ENCODE measurements at regions not wholly inside any gene's neighbourhood (a gene's known extent, or its start where the extent isn't known, plus 50 kb on each side); places are given as distances from the start of the nearest gene placed in this dataset.
"Not testable (repeated sequence)": the region's sequence is repeated elsewhere in the genome, so short reads cannot be mapped to it uniquely, and the experiment has no call there.

DNA sequence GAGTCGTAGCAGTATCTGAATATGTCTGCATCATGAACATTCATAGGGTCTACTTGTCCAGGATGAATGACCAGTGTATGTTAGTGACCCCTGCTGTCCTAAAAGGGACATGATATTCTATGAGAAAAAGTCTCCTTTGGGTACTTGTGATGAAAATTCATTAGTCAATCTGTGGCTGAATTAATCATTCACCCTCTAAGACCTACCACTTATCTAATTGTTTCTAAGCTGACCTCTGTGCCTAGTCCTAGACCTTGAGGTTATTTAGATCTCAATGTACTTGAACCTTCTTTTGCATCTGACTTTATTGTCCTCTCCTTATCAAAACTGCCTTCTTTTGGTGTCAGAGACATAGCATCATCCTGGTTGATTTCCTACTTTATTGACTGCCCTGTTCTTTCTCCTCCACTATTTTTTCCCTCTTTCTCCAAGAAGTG lies 799.3 kb downstream of the DIPK2A start:
- no peak for DNase-seq

GRCh38 chr3:144771381-144771870 lies 799.8 kb downstream of the DIPK2A start:
- DNase-seq = no peak

- no peak for DNase-seq
Observed at GRCh38 chr3:144772372-144772771, 800.7 kb downstream of the DIPK2A start.

- DNase-seq = no peak
Observed at GRCh38 chr3:144773350-144773749, 801.7 kb downstream of the DIPK2A start.

DNA sequence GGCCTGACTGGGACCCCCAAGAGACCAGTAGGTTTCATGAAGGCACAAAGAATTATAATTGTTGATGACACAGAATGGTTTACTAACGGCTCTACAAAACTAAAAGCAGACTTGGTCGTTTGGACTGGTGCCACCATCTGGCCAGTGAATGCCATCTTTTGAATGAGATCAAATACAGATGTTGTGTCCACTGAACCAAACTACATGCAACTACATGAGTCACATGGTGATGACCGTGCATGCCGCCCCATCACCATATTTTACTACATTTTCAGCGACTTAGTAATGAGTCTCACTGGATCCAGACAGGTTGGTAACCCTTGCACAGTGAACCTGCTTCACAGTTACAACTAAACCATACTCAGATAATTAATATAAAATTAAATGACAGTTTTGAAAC lies 803.3 kb downstream of the DIPK2A start:
- DNase-seq = no peak

GRCh38 chr3:144775551-144775950 lies 803.9 kb downstream of the DIPK2A start:
- no peak for DNase-seq

- no peak for DNase-seq
Observed at GRCh38 chr3:144777906-144778305, 806.3 kb downstream of the DIPK2A start.

- DNase-seq = no peak
Observed at GRCh38 chr3:144791034-144791433, 819.4 kb downstream of the DIPK2A start.

DNA sequence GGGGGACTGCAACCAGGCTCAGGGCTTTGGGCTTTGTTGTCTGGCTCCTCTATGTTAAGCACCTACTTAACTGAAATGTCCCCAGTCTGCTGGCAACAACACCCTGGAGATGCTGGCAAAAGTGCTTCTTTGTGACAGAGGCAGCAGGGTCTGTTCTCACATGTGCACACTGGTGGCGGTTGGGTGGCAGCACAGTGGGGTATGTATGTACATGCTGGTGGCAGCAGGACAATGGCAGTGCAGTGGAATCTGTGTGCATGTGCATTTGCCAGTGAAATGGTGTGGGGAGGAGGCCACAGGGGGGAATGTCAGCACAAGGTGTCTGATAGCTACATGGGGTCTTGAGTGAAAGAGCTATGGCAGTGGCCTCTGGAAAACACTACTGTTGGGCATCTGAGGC lies 830.3 kb downstream of the DIPK2A start:
- no peak for DNase-seq

DNA sequence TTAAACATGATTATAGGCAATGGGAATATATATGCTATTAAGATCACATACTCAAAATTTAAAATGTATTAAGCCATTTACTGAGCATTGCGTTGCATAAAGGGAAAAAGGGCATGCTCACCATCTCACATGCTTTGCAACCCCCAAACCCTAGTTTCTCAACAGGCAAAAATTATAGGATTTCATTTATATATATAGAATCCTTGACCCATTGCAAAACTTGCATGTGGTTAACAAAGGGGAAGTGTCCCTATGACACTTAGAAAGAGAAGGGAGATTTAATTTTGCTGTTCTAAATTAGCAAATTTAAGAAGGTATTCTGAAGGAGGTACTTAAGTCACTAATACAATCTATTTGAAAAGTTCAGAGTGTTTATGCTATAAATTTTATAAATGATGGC lies 837.8 kb downstream of the DIPK2A start:
- no peak for DNase-seq

GRCh38 chr3:144810160-144810559 lies 838.5 kb downstream of the DIPK2A start:
- DNase-seq = no peak

DNA sequence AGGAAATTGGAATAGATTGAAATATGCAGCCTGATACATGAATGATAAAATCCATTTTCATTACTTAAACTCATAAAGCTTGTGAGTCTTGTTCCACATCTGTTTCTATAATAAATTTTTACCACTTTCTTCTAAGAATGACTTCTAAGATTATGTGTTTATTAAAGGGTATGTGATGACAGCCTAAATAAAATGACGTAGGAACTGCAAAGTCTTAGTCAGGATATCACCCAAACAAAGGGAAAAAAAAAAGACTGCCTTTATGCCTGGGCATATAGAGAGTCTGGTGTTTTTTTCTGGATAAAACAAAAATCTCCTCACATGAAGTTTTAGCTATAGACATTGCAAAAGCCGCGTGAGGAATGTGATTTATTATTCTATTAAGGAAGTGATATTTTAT lies 844.0 kb downstream of the DIPK2A start:
- no peak for DNase-seq

- no peak for DNase-seq
Observed at GRCh38 chr3:144816323-144816722, 844.7 kb downstream of the DIPK2A start.

DNA sequence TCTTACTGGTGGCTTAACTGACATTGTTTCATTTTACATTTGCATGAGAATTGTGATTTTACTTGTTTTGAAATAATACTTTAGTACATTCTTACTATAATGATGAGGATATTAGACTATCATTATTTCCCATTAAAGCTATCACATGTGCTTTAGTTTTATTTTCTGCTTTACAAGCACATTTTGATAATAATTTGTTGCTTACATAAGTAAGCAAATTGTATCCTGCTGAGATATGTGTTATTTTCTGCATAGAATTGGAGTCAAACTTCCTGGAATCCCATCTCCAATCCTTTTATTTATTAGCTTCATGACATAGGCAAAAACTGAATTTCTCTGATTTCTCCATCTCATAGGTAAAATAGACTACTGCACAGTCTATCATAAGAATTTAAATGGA lies 847.4 kb downstream of the DIPK2A start:
- DNase-seq = no peak

GRCh38 chr3:144820232-144820631 lies 848.6 kb downstream of the DIPK2A start:
- DNase-seq = not testable (repeated sequence)

DNA sequence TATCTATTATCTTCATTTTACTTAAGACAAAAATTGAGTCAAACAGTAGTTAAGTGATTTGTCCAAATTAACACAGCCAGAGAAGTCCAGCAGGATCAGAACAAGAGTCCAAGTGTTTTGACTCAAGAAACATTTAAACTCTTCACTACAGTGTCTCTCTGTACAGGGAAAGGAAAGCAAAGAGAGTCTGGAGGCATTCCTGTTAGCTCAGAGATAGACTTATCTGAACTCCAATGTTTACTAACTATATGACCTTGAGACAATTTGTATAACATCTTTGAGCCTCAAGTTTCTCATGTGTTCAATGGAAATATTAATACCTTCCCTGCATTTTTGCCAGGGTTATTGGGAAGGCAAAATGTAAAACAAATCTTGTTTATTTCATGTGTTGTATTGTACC lies 849.1 kb downstream of the DIPK2A start:
- DNase-seq = no peak

GRCh38 chr3:144821583-144821982 lies 850.0 kb downstream of the DIPK2A start:
- DNase-seq = no peak

DNA sequence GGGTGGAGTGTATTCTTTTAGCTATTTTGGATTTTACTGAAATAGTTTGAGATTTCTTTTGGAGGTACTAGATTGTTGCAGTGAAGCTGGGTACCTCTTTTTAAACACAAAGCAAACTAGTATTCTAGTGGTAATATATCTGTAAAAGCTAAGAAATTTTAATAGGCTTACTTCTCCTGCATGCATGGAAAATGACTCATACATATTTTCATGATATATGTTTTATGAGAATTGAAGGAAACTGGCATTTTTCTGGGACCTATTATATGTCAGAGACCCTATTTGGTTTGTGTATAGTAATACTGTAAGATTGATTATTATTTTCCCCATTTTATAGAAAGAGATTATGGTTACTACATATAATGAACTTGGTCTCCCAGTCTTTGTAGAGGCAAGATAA lies 851.0 kb downstream of the DIPK2A start:
- no peak for DNase-seq

DNA sequence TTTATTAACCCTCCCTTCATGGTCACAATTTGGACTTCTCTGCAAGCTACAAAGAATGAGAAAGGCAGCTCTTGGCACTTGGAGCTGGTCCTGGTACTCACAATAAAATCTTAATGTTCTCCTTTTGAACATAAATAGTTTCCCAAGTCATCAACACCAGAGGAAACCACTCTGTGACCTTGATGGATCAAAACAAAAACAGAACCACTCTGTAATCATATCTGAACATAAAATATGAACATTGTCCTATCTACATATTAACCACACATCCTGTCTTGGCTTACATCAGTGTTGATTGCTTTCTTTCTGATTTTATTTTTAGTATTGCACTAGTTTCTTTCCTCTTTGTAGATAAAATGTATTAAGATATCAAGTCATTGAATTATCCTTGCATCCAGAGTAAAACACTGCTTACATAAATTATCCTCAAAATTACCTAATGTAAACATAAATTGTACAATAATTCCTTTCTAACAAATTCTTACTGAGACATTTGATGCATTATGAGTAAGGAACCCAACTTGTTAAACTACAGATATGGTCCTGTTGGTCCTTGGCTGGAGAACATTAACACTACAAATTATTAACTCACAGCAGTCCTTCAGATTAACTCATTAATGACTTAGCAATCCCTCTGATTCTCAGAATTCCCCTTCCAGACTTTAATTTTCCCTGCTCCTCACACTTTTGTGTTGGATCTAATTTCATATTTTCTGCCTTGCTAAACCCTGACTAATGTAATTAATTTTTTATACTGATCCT lies 860.5 kb downstream of the DIPK2A start:
- no peak for DNase-seq

DNA sequence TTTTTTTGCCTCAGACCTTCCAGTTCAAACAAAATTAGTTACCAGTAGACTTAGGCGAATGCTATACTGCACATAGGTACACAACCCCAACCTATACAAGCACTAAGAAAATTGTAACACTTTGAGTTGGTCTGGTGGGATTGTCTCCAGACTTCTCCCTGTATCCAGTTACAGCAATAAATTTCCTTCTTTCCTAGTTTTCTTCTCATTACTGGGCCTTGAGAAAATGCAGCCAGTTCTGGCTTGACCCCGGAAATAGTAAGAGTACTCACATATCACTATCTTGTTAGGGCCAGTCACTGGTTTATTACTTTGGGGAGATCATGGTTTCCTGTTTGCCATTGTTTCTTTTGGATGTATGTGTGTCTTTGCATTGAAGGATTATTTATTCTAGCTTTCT lies 868.4 kb downstream of the DIPK2A start:
- DNase-seq = no peak

GRCh38 chr3:144840866-144841265 lies 869.2 kb downstream of the DIPK2A start:
- no peak for DNase-seq

DNA sequence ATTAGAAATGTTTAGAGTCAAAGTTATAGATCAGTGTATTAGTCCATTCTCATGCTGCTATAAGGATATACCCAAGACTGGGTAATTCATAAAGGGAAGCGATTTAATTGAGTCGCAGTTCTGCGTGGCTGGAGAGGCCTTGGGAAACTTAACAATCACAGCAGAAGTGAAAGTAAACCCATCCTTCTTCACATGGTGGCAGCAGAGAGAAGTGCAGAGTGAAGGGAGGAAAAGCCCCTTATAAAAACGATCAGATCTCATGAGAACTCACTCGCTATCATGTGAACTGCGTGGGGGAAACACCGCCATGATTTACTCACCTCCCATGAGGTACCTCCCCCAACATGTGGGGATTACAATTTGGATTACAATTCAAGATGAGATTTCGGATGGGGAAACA lies 871.5 kb downstream of the DIPK2A start:
- no peak for DNase-seq

GRCh38 chr3:144852999-144853398 lies 881.4 kb downstream of the DIPK2A start:
- no peak for DNase-seq

GRCh38 chr3:144854020-144854419 lies 882.4 kb downstream of the DIPK2A start:
- not testable (repeated sequence) for DNase-seq

- no peak for DNase-seq
Observed at GRCh38 chr3:144859161-144859560, 887.5 kb downstream of the DIPK2A start.
